GM12873 (cell line): ENCODE measurements at regions not wholly inside any gene's neighbourhood (a gene's known extent, or its start where the extent isn't known, plus 50 kb on each side); places are given as distances from the start of the nearest gene placed in this dataset.

ENCODE experiments used
- TF ChIP-seq, protein P1 (sequence below): IDR thresholded peaks from 2 replicates; pipeline ENCODE4 v1.5.1; 2012; ENCODE audit warnings: low read depth, mild to moderate bottlenecking, moderate library complexity, low read length, control low read depth; ENCODE audit not compliant: insufficient read depth; ENCODE audit errors: missing control alignments

- TF ChIP-seq, protein P1, sequence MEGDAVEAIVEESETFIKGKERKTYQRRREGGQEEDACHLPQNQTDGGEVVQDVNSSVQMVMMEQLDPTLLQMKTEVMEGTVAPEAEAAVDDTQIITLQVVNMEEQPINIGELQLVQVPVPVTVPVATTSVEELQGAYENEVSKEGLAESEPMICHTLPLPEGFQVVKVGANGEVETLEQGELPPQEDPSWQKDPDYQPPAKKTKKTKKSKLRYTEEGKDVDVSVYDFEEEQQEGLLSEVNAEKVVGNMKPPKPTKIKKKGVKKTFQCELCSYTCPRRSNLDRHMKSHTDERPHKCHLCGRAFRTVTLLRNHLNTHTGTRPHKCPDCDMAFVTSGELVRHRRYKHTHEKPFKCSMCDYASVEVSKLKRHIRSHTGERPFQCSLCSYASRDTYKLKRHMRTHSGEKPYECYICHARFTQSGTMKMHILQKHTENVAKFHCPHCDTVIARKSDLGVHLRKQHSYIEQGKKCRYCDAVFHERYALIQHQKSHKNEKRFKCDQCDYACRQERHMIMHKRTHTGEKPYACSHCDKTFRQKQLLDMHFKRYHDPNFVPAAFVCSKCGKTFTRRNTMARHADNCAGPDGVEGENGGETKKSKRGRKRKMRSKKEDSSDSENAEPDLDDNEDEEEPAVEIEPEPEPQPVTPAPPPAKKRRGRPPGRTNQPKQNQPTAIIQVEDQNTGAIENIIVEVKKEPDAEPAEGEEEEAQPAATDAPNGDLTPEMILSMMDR = no peak
These were observed 91.6 kb downstream of the FOXB1 start for GRCh38 chr15:60095711-60096110.

- TF ChIP-seq, protein P1 = no peak
These were observed 92.0 kb downstream of the FOXB1 start for GRCh38 chr15:60096157-60096556.

DNA sequence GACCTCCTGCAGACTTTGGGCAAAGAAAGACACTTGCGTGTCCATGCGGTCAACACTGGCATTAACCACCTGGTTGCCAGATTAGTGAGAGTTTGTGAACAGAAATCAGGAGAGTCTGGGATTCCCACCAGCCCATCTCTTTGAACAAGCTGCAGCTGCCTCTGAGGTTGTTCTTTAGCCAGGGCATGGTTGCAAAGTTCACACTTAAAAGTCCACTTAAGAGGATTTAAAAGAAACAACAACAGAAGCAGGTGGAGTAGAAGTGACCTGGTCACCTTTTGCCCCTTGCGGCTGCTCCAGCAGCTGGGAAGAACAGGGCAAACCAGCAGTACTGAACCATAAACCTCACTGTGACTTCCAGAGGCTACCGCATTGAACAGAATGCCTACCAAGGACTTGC lies 97.3 kb downstream of the FOXB1 start:
- TF ChIP-seq, protein P1 = no peak

DNA sequence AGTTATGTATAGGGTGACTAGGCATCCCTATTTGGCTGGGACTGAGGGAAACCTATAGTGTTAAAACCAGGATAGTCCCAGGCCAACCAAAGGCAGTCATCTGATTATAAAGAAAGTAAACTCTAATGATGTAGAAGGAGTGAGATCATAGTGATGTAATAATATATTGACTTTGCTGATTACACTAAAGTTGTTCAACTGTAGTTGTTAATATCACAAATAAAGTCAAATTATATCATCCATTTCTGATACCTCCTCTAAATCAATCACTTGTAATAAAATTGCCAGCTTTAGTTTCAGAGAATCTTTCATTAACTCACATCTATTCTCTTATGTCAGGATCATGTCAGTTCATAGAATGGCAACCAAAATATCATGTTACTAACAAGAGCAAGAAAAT lies 98.6 kb downstream of the FOXB1 start:
- TF ChIP-seq, protein P1 = no peak

DNA sequence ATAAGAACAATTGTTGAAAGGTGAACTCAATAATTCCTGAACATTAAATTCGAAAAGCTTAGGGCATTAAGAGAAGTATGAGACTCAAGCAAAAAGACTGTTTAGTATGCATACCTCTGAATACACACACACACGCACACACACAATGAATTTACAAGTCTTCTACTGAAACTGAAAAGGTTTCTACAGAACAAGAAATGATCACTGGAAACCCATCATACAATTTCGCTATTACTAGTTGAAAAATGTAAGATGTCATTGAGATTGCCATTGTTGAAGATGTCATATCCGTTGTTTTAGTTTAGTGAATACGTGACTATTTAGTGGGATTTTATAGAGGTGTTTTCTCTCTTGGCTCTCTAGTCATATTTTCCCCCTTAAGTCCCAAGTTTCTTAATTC lies 106.8 kb downstream of the FOXB1 start:
- TF ChIP-seq, protein P1 = no peak

- TF ChIP-seq, protein P1 = no peak
These were observed 111.7 kb downstream of the FOXB1 start for GRCh38 chr15:60115579-60116380.

DNA sequence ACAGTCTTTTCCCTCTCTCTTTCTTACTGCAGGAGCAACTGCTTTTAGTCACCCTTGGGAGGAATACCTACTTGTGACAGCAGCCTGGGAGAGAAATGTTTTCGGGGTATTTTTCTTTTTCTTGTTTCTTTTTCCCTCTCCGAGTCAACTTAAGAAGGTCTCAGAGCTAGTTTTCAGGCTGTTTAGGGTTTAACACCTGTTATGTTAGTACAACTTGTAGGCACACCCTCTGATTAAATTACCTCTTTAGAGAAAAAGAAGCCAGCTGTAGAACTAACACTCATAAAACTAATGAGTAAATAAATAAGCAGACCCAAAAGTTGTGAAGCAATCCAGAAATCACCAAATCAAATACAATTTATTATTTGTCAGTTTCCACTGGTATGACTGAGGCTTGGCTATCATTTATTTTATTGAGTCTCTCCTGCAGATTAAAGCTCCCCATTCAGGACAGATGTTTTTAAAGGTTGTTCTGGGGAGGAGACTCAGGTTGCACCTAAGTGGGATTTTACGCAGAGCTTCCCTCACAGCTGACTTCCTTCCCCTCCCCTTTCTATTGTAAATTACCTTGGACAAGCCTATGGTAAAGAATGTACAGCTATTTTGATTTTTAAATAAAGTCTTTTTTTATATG lies 112.5 kb downstream of the FOXB1 start:
- TF ChIP-seq, protein P1 = no peak
